Amygdala (tissue), 56 donors: ENCODE measurements at regions not wholly inside any gene's neighbourhood (a gene's known extent, or its start where the extent isn't known, plus 50 kb on each side); places are given as distances from the start of the nearest gene placed in this dataset.
A peak's percentile ranks its signal among the peaks of the same experiment; 100 is the strongest.

Experiments
- DNase-seq, 56 donors: peaks; one replicate each; lab custom pipeline; 2025; lab: John Stamatoyannopoulos, UW

DNA sequence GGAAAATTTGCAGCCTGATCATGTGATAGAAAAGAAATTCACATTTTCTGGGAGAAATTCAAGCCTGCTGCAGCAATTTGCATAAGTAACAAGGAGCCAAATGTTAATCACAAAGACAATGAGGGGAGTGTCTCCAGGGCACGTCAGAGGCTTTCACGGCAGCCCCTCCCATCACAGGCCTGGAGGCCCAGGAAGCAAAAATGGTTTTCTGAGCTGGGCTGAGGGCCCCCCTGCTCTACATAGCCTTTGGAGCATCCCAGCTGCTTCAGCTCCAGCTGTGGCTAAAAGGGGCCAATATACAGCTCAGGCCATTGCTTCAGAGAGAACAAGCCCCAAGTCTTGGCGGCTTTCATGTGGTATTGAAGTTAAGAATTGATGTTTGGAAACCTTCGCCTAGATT, 445.3 kb upstream of the ZEB2 start:
- DNase-seq, result no peak

DNA sequence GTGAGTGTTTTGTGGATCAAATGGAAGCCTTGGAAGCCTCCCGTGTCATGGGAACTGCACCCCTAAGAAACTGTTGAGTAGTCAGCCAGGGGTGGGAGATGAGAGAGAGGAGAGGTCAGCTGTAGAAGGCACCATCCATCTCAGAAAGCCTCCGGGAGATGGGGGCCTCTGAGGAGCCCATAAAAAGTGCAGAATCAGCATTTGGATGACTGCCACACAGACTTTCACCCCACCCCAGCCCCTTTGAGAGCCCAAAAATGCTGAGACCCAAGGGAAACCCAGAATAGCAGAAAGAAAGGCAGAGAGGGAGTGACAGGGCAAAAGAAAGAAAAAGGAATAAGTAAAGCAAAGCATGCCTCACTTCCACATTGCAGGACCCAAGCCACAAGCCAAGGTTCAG, 443.1 kb upstream of the ZEB2 start:
- no peak for DNase-seq

DNA sequence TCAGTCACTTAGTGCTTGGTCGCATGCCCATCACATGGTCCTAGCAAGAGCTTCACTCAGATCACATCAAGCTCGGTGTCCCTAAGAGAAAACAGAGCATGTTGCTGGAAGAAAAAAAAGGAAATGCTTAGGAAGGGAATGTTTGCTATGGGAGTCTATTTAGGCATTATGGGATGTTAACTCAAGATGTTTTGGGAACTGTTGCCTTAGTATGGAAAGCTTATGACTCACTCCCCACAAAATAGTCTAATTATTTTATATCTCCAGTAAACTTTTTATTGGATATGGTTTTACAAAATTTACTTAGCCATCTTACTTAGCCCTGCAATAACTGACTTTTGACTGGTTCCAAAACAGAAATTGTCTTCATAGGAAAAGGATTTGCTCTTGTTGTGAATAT, 439.5 kb upstream of the ZEB2 start:
- DNase-seq, result no peak

DNA sequence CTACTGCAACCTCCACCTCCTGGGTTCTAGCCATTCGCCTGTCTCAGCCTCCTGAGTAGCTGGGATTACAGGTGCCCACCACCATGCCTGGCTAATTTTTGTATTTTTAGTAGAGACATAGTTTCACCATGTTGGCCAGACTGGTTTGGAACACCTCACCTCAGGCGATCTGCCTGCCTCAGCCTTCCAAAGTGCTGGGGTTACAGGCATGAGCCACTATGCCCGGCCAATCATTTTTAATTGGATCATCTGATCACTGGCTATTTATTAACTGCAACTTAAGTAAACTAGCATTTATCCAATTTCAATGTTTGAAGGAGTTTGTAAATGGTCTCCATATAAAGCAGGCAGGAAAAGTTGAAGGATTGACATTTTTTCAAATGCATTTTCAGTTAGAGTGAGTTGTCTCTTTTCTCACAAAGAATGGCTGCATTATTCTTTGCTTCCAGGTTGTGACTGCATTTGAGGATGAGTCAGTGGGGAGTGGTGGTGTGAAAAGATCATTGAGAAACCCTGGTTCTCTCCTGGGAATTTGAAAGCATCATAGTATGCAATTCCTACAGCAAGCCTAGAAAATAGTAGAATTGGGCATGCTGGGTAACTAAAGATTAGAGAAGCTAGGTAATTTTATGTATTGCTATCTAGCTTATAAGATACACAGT, 431.1 kb upstream of the ZEB2 start:
- no peak for DNase-seq

DNA sequence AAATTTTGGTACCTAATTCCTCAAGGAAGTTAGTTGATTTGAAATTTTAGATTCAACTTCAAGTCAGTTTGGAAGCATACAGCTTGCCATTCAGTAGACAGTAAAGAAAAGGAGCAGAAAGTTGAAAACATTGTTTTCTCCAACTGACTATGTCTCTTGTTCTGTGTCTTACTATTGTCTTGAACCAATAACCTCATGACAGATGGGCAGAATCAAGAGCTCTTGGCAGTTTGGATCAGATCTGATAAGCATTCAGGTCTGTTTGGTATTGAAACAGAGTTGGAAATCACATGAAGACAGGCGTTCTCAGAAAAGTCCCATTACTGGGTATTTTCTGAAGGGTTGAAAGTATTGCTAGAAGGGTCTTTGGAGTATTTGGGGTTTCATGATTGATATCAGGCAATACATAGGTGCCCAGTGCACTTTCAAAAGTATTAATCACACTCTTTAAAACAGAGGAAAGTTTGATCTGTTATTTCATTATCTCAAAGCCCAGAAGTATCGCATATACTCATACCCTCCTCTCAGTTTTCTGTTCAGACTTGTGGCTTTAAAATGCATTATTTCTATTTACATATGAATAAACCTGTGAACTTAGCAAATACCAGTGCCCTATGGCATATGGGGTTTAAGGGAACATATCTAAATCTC, 428.4 kb upstream of the ZEB2 start:
- DNase-seq, result no peak

DNA sequence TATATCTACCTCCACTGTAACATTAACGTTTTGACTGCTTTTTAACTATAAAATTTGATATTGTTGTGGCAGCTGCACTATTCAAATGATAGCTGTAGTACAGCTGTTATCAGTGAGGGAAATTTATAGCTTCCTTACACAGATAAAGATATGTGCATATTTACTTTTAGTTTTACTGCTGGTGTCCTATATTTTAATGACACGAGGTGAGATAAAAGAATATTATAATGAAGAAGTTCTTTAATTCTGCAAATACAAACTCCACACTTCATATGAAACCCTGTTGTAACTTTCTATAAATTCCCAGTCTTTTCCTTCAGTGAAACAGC, 427.8 kb upstream of the ZEB2 start:
- DNase-seq, result no peak

DNA sequence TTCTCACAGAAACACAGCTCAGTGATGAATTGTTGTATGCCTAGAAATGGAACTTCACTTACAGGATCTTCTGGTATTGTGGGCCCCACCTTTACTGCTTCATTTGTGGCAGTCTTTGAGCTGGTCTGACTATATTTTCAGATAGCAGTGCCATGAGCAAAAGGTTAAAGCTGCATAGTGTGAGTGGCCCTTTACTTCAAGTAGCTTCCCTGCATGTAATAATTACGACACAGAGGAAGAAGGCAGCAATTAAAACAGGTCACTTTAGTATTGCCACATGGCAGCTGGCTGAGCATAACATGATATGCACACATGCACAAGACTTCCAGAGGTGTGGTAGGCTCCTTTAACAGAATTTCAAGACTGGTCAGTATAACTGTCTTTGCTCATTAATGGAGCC, 426.3 kb upstream of the ZEB2 start:
- DNase-seq, result no peak

DNA sequence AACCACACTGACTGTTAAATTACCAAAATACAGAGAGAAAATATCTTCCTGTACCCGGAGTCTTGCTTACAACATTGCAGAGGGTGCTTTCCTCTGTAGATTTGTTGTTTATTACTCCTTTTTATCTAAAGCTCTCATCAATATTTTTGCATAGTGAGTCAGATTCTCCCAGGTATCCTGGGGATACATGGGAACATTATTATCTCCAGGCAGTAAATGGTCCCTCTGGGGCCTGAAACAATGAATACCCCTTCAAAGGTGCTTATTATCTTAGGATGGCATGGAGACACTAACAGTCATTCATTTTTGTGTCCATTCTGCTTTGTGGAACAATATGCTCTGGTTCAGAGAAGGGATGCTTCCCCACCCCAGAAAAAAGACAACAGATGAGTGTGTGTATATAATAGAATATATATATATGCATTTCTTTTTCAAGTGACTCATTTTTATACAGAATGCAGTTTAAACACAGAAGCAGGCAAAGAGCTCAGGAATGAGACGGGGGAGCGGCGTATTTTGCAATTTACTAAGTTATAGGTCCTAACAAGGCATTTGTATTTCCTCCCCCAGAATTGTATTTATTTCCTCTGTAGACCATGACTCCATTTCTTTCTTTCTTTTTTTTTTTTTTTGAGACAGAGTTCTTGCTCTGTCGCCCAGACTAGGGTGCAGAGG, 424.8 kb upstream of the ZEB2 start:
- no peak for DNase-seq

DNA sequence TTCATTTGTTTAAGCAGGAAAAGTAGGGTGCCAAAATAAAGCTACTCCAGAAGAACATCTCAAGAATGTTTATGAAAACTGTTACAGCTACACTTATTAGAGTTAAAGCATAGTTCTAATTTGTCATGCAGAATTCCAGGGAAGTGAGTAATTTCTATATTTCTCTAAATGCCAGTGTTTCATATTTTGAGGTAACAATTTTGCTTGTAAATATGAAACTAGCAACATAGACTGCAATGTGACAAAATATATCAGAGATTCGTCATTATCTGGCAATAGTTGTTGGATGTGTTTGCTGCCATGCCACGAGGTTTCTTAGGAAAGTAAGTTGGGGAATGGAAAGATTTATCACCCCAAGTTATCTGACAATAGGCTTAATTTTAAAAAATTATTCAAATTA, 424.1 kb upstream of the ZEB2 start:
- DNase-seq, result no peak

DNA sequence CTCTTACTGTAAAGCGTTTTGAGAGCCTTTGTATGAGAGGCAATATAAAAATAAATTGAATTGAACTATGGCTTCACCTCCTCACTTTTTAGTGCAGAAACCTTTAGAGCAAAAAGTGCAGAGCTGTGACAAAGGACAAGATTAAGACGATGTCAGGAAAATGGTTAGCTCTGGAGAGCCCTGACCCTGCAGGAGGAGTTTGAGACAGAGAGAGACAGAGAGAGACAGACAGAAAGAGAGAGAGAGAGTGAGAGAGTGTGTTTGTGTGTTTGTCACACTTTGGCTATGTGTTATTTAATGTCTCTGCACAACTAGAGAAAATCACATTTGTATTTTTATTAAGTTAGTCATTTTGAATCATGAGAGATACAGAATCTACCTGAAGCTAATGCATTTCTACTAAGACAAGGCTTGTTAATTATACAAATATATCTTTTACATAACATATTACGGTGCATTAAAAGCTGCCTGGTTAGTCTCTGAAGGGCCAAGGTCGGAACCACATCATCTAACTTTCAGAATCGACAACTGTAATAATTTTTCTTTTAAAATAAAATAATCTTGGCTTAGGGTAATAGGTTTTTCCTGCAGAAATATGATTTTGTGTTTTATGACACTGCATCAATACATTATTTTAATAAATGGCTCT, 423.5 kb upstream of the ZEB2 start:
- no peak for DNase-seq

DNA sequence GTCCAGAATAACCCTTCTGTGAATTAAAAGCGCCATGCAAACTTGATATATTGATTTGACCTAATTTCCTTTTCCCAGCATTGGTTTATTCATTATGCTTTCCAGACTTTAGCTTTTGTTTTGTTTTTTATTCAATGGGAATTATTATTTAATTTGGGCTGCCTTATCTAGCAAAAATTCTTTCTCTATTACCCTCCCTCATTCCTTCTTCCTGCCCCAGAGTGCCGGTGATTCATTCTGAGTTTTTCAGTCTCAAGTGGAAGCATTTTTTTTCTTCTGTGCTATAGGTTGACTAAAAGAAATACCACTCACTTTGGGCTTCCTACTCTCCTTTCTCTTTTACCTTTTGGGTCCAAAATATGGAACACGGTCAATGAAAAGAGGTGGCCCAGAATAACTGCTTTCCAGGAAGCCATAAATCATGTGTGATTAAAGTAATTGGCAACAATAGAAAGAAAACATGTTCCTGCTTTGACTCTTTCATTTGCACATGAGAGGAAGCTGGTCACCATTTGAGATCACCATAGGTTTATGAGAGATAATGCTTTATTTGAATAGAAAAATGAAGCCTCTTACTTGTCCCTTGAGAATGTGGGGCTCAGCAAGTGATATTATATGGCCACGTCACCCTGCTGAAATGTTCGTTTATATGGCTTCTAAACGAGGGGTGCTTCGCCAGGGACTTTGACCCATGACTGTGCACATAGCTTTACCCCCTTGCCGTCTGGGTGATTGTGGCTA, 422.8 kb upstream of the ZEB2 start:
- DNase-seq, result no peak

DNA sequence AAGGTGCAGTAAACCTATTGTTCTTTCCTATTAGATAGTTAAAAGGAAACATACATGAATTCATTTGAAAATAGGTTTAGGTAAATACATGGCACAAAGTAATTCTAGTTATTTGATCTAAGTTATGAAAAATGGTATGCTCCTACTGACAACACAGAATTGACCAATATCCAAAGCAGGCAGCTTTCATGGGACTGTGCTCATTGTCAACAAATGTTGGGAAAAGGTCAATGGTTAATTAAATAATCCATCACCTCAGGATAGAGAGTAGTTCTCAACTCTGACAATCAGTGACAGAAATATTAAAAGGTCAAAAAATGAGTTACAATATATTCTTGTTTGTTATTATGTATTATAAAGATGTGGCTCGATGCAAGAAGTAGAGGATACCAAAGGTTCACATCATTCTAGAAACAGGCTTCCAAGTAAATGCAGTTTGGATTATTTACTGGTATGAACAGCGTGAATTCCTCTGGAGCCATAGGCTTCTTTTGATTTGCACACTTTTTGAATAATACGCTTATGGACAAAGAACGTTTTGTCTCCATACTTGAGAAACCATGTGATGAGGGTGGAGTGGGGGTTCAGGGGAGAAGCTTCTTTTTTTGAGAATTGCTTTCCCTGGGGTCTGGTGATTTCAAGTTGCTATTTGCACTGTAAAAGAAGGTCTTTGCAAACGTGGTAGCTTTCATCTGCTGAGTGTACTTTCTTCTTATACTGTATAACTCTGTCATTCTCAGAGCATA, 422.0 kb upstream of the ZEB2 start:
- no peak for DNase-seq

DNA sequence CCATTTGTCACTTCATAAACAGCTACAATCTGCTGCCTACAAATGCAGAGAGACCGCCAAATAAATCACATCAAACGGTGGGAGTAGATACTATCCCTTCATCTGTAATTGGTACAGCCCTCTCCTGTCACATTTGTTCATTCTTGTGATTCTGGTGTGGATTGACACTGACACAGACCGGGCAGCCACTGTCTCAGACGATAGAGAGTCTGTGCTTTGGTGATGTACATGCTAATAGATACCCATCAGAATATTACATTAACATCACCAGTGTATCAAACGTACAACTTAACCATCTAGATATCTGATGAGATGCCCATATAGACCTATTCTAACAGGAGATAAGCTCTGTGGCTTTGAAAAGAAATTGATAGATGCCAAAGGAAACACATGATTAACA, 419.7 kb upstream of the ZEB2 start:
- DNase-seq, result peak in 5 of 56 donors; percentile 1 to 3 (median 1)

DNA sequence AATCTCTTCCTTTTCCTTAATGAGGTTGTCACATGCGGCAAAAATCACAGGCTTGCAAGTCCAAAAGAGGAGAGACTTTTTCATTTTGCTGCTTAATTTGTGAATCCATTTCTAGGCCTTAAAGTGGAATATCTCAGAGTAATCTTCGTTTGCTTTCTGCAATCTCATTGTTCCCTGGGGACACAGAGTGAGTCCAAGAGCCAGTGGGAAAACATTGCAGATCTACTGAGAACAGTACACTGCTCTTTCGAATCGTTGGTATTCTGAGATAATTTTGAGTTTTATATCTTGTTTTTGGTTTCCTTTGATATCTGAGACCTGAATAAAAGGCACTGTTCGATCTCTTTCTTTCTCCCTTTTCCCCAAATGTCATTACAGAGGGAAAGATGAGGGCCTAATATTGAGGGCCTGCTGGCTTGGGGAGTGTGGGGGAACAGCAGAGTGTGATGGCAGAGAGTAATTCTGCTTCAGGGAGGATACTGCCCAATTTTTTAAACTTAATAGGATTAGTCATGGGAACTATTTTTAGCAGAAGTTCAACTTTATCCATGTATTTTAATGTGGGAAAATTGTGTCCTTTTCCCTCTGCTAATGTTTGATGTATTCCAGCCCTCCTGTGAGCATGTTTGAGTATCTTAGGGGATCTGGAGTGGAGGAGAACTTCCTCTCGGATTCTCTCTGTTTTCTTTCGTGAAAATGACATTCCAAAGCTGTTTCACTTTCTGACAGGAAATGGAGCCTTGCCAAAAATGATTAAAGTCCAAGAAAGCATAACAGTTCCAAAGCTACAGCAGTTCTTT, 418.2 kb upstream of the ZEB2 start:
- no peak for DNase-seq

DNA sequence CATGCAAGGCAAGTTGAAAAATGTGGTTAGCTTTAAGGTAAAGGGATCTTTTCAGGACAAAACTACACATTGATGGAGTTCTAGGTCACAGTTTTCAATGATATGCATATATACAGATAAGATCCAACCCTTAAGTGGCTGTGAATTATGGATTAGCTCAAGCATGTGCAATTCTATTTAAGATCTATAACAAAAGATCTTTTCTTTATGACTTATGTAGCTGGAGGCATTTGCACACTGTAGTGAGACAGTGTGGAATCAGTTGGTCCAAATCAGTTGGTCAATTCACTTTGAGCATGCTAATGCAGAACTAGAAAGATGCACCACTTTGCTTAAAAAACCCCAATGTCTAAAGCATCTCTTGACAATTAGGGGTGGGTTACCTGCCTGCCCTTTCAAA, 417.1 kb upstream of the ZEB2 start:
- no peak for DNase-seq

DNA sequence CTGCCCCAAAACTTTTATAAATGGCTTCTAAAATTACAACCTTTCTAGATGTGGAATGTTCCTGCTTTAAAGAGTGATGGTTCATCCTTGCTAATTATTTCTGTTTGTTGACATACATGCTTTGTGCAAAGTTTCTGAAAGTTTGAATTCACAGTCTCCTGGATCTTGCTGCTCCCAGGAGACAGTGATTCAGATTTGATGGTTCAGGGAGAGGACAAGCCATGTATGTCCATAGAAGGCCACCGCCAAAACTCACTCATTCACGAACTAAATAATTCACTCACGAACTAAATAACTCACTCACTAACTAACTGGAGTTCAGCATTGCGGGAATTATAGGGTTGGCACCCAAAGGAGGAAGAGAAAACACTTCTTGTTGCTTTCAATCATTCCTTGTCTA, 416.5 kb upstream of the ZEB2 start:
- no peak for DNase-seq

DNA sequence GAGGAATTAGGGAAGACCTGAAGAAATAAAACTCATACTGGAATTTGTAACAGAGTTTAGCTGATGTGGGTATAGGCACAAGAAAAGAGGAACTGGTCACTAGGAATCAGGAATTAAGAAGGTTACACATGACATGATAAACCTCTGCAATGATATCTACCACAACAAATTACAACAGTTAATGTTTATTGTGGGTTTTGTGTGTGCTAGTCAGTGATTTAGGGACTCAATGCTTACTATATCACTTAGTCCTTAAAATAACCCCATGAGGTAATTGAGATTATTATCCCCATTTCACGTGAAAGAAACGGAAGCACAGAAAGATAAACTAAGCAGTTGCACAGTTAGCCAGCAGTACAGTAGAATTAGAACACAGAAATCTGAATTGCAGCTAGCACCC, 415.8 kb upstream of the ZEB2 start:
- DNase-seq, result no peak

DNA sequence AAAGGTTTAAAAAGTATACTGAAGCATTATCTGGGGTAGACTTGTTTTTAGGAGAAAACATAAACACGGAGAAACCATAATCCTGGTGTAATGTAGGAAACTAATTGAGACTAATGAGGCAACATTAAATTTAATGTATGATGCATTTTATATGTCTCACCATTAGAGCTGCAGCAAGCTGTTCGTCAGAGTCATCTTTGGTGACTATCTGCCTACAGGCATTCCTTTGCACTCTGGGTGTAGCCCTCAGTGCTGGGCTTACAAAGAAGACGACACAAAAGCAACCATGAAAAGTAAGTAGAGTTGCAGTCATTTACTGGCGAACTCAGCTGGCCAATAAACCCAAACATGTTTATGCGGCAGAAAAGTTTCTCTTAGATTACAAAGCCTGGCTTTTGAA, 415.3 kb upstream of the ZEB2 start:
- no peak for DNase-seq

DNA sequence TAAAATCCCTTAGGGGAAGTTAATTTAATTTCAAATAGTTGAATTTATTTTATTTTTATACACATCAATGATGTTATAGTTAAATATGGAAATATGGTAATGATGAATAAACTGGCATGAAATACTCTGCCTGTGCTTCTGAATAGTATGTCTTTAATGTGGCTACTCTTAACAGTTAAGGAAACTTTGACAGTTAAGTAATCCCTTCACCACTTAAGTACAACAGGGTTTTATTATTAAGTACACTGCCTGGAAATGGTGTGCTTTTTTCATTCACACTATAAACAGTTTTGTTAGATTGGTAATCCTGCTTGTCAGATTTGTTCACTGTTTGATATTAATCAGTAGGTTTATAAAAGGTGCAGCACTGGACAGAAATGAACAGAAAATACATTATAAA, 412.0 kb upstream of the ZEB2 start:
- no peak for DNase-seq

DNA sequence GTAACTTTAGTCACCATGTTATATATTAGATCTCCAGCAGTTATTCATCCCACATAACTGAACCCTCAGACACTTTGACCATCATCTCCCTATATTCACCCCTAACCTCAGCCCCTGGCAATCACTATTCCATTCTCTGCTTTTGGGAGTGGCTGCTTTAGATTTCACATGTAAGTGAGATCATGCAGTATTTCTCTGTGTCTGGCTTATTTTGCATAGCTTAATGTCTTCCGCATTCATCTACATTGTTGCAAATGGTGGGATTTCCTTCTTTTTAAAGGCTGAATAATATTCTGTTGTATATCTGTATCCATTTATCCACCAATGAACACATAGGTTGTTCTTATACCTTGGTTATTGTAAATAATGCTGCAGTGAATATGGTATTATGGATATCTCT, 411.6 kb upstream of the ZEB2 start:
- no peak for DNase-seq
